ENCODE measurements at regions not wholly inside any gene's neighbourhood (a gene's known extent, or its start where the extent isn't known, plus 50 kb on each side); places are given as distances from the start of the nearest gene placed in this dataset.

DNA sequence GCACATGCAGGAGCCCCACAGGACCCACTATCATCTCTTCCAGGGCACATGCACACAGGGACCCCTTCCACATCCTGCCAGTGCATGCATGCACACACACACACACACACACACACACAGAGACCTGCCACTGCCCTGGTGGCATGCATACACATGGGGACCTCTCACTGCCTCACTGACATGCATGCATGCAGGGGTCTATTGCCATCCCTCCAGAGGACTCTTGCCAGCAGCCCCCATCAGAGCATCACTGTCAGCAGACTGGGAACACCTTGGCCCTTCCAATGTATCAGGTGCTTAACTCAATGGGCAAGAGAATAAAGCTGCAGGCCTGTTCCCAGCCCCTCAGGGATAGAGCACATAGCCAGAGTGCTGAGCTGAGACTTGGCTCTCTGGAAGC, 433.6 kb upstream of the PPP1R2C start:
- no peak for TF ChIP-seq CTCF (IDR thresholded peaks at IDR 0.05)
- TF ChIP-seq POLR2A (IDR thresholded peaks at IDR 0.05) = no peak
